NCI-H2196 (cell line): ENCODE measurements at regions not wholly inside any gene's neighbourhood (a gene's known extent, or its start where the extent isn't known, plus 50 kb on each side); places are given as distances from the start of the nearest gene placed in this dataset.
"Not testable (repeated sequence)": the region's sequence is repeated elsewhere in the genome, so short reads cannot be mapped to it uniquely, and the experiment has no call there.

ENCODE experiments used
- DNase-seq: peaks from one replicate; lab custom pipeline; 2025; ENCODE audit not compliant: unreplicated experiment; lab: John Stamatoyannopoulos, UW

- no peak for DNase-seq
These were observed 431.3 kb upstream of the MDFIC2 start for GRCh38 chr3:70743754-70744153.

DNA sequence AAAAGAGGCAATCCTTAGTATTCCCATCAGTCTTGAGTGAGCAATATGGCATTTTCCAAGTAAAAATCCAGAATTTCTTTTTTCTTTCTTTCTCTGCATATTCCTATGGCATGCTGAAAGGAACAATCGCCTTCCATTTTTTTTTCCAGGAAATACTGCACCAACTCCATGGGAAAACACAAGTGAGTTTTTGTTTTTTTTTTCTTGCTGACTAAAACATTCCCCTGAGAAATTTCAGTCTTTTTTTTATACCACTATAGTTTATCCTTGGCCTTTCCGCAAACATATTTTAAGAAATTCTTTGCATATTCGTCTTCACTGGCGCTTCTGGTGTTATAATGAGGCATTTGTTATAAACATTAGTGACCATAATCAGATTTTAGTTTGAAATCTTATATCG, 429.6 kb upstream of the MDFIC2 start:
- no peak for DNase-seq

DNA sequence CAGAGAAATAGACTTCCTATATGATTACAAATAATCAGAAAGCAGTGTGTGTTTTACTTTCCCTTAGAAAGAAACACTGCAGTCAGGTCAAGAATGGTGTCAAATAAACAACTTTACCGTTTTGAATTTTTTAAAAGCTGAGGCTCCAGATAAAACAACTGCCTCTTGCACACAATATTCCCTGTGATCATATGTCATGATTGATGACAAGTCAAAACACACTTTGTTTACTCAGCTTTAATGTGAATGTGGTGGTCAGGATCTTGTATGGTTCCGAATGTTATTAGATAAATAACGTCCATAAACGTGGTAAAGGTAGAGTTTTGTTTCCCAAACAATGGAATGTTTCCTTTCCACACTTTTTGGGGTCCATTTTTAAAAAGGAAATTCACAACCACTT, 428.4 kb upstream of the MDFIC2 start:
- no peak for DNase-seq

DNA sequence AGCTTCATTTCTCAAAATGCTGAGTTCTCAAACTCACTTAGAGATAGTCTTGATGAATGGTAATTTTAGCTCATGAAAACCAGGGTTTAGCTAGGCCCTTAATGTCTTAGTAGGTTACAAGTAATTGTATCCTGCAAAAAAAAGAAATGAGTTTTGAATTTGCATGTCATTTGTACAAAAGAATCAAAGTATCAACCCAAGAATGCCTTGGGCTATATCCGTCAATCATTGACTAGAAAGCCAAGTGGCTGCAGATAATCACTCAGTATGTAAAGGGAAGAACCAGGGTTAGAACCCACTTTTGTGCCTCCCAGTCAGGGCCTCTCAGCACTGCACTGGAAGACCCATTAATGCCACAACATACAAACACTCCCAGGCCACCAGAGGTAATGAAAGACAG, 427.6 kb upstream of the MDFIC2 start:
- DNase-seq = no peak

- DNase-seq = no peak
These were observed 425.8 kb upstream of the MDFIC2 start for GRCh38 chr3:70738291-70738681.

DNA sequence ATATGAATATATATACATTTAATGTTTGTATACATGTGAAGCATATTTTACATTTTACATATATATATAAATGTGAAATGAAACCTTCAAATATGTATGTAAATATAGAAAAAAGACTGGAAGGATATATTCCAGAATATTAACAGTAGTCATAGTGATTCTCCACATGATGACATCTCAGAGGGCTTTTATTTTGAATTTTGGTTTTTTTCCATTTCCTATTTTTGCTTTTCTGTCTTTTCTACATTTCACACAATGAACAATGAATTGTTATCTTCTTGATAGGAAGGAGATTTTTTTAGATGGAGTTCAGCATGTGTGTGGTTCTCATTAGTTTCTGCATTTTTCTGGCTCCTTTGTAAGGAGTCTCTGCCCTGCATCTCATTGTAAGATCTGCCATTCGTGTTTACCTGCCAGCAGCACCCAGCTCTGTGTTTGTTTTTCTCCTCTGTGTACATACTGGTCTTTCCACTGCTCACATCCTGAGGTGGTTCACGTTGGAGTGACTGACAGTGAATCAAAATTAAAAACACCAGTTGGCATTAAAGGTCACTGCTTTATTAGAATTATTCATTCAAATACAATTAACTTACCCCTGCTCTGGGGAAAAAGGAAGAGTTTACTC, 425.3 kb upstream of the MDFIC2 start:
- DNase-seq = no peak

DNA sequence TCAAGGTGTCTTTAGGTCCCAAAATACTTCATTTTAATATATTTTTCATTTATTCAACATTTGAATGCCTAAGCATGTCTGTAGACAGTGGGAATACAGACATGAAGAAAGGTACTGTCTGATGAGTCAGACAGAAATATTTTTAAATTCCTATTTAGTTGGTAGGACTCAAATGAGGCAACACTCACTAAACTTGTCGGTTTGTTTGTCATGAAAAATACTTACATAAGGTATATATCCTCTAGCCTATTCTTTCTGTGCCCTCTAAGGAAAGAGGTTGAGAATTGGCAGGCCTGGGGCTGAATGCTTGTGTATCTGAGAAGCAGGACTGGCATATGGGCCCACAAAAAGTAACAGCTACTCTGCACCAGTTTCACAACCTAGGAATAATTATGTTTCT, 423.6 kb upstream of the MDFIC2 start:
- DNase-seq = no peak

DNA sequence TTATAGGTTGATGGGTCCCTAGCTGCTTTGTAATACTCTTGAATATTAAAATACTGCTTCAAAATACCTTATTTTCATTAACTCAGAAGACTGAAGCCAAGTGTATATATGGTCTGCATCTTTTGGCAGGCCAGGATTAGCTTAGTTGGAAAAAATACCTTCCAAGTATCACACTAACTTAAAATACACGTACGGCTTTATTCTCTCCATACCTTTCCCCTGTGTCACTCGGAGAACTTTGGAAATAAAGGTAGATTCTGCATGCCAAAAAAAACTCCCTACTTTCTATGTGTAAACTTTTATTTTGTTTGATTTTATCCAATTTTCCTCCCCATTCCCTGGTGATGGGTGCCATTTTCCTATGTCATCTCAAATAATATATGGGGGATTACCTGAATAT, 422.3 kb upstream of the MDFIC2 start:
- DNase-seq = no peak

- no peak for DNase-seq
These were observed 418.6 kb upstream of the MDFIC2 start for GRCh38 chr3:70731046-70731445.

DNA sequence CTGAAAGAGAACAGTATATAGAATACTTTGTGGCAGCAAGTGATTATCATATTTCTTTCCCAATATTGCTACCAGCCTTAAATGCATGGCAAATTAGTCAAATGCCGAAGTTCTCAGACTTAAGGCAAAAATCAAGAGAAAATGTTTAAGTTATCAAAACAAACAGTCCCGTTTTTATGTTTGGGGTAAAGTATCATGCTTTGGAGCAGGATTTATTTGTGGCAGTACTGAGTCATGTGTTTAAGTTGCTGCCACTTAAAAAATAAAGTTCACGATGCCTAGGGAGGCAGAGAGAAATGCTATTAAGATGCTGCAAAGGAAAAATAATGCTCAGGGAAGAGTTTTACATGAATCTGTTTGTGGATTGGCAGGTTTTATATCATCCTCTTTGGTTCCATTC, 417.4 kb upstream of the MDFIC2 start:
- no peak for DNase-seq

GRCh38 chr3:70728311-70728710, 415.9 kb upstream of the MDFIC2 start:
- DNase-seq = no peak

DNA sequence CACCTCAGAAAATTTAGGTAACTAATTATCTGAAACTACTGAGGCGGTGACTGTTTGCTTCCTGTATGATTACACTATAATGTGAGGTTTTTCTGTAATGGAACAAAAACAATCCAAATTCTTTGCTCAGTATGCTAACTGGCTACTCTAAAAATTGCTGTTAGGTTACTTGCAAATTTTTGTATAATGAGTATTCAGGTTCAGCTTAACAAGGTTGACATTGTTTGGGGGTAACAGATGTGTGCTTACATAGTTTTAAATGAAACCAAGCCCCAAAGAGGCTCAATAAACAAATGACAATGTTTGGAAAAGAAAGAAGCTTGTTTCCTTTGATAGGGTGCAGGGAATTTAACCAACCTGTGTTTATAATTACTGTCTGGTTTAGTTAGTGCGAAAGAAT, 414.5 kb upstream of the MDFIC2 start:
- no peak for DNase-seq

GRCh38 chr3:70726096-70726938, 413.9 kb upstream of the MDFIC2 start:
- DNase-seq = no peak

DNA sequence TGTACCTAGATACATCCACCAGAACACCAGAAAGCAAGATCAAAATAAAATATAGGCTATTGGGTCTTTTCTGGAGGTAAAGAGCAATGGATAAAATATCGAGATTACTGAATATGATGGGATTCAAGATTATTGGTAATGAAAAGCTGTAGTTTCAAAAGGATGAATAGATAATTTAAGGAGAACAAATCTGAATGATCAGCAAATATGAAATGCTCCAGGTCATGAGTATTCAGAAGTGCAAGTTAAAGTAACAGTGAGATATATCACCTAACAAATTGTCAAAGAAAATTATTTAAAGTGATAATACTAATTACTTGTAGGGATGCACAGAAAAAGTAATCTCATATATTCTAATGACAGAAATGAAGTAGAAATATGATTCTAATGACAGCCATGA, 409.6 kb upstream of the MDFIC2 start:
- DNase-seq = no peak

GRCh38 chr3:70716832-70717231, 404.4 kb upstream of the MDFIC2 start:
- DNase-seq = no peak

DNA sequence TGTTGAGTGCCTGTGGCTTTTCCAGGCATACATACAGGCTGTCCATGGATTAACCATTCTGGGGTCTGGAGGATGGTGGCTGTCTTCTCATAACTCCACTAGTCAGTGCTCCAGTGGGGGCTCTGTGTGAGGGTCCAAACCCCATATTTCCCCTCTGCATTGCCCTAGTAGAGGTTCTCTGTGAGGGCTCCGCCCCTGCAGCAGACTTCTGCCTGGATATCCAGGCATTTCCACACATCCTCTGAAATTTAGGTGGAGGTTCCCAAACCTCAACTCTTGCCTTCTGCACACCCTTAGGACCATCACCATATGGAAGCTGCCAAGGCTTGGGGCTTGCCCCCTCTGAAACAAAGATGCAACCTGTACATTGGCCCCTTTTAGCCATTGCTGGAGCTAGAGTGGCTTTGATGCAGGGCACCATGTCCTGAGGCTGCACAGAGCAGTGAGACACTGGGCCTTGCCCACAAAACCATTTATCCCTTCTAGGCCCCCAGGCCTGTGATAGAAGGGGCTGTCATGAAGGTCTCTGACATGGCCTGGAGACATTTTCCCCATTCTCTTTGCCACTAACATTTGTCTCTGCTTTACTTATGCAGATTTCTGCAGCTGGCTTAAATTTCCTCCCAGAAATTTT, 400.1 kb upstream of the MDFIC2 start:
- no peak for DNase-seq

DNA sequence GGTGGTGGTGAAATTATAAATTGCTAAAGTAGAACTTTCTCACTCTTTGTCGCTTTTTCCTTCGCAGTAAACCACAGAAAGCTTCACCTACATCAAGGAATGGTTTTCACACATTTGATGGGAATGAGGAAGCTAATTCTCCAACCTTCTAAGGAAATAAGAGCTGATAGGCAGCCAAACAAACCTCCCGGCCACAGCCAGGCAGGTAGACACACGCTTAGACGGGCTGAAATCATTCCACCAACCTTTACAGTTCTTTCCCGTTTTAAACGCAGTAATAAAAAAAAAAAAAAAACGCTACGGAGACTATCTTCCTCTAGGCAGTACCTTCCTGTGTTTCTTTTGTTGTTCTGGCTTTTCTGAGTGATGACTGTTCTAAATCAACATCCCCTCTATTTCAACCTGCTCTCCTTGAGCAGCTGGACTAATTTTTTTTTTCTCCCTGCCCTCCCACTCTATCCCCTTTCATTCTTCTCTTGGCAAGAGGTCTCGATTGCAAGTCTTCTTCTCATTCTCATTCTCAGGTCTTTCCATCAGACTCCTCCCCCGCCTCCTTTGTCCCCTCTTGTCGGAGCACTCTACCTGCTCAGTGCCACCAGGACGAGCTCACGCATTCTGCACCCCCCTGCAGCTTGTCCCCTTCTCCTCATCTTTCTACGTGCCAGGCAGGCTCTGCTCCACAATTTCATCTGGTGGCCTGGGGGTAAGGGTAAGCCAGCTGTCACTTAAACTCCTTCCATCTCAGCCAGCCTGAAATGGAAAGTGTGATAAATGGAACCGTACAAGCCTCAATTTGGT, 391.1 kb upstream of the MDFIC2 start:
- DNase-seq = no peak

DNA sequence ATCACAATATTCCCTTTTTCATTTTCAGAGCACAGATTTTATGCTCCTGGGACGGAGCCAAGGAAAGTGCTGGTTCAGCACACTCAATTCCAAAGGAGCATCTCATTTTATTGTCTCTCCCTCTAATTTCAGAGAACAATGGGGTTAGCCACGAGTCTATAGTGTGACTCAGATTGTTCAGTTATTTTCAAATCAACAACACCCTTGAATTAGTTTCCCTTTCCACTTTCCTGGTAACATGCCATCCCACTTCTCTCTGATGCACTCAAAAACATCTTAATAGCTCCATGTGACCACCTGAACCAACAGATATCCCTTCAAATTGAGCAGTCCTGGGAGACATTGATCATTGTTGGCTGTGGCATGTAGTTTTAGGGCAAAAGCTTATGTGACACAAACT, 389.7 kb upstream of the MDFIC2 start:
- no peak for DNase-seq

GRCh38 chr3:70684701-70685100, 372.3 kb upstream of the MDFIC2 start:
- DNase-seq = no peak

- not testable (repeated sequence) for DNase-seq
These were observed 363.4 kb upstream of the MDFIC2 start for GRCh38 chr3:70675810-70676209.

DNA sequence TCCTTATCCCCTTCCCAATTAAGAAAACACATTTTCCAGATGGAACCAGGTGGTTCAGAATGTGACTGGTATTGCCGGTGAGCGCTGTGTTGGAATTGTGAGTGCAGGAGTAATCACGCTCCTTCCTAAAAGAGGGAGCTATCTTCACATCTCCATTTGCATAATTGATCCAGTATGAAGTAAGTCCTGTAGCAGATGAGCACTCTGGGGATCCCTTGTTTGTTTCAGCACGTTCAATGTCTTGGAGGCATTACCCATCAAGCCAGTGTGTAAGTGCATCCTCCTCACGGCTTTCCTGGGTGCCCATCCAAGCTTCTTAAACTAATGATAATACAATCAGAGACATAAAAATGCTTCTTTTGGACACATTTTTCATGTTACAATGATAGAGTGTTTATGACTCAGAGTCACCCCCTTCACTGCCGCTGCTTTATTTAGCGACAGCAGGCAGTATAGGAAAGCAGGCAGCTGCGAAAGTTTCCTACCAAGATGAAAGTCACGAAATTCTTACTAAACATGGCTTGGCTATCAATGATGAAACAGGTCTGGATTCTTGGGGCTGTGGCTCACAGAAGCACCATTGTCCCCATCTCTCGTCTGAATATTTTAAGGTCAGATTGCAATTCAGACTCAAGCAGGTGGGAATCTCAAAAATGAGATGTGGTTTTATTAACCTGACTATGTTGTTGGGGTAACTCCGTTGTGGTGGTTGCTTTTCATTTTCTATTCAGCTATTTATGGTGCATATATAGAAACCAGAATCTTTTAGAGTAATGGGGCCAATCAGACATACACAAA, 346.3 kb upstream of the MDFIC2 start:
- DNase-seq = no peak
